GM21515 (cell line): ENCODE measurements at regions not wholly inside any gene's neighbourhood (a gene's known extent, or its start where the extent isn't known, plus 50 kb on each side); places are given as distances from the start of the nearest gene placed in this dataset.

Source experiments
- ATAC-seq: cut with Tn5 transposase; IDR thresholded peaks from one replicate; pipeline ENCODE4 v1.9.1; 2021; ENCODE audit not compliant: unreplicated experiment

GRCh38 chr7:33842150-33842549, 63.2 kb upstream of the BMPER start:
- no peak for ATAC-seq

GRCh38 chr7:33845991-33846509, 59.3 kb upstream of the BMPER start:
- no peak for ATAC-seq

- no peak for ATAC-seq
Observed at GRCh38 chr7:33849004-33849403, 56.3 kb upstream of the BMPER start.

GRCh38 chr7:33849971-33850559, 55.3 kb upstream of the BMPER start:
- no peak for ATAC-seq

- no peak for ATAC-seq
Observed at GRCh38 chr7:33850768-33851167, 54.6 kb upstream of the BMPER start.

GRCh38 chr7:33852838-33853237, 52.5 kb upstream of the BMPER start:
- no peak for ATAC-seq

GRCh38 chr7:33853361-33854062, 51.8 kb upstream of the BMPER start:
- ATAC-seq: no peak

- ATAC-seq: no peak
Observed at GRCh38 chr7:33854178-33854577, 51.2 kb upstream of the BMPER start.

- ATAC-seq: no peak
Observed at GRCh38 chr7:33854801-33855350, 50.5 kb upstream of the BMPER start.
